GM20431 (cell line): ENCODE measurements at regions not wholly inside any gene's neighbourhood (a gene's known extent, or its start where the extent isn't known, plus 50 kb on each side); places are given as distances from the start of the nearest gene placed in this dataset.

ENCODE experiments used
- in situ Hi-C: fragments of 300-500 bp; cut with MseI, MboI; formaldehyde crosslinking; loops from one replicate; pipeline ENCODE4 v1.15.0; 2020; ENCODE audit warnings: low sequenced_read_pairs; ENCODE audit not compliant: unreplicated experiment

DNA sequence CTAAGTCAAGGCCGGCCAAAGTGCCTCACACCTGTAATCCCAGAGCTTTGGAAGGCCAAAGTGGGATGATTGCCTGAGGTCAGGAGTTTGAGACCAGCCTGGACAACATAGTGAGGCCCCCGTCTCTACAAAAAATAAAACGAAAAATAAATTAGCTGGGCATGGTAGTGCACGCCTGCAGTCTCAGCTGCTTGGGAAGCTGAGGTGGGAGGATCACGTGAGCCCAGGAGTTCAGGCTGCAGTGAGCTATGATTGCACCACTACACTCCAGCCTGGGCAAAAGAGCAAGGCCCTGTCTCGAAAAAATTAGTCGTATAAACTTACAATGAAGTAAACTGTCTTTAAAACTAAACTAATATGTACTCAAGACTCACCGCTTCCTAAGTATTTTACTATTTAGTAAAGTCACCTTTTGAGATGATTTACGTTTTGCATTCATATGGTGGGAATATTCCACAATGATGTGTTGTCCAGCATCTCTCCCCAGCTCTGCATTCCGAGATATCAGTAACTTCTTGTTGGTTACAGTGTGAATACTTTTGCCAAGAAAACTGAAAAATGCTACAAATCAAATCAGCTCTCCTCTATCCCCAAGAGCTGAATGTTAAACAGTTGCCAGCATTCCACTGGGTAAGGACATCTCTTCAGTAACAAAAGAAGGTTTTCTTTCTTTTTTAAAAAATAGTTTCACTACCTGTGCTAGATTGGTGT is 84.9 kb upstream of the C21orf91 start:
- in situ Hi-C loops, result no loop called here

DNA sequence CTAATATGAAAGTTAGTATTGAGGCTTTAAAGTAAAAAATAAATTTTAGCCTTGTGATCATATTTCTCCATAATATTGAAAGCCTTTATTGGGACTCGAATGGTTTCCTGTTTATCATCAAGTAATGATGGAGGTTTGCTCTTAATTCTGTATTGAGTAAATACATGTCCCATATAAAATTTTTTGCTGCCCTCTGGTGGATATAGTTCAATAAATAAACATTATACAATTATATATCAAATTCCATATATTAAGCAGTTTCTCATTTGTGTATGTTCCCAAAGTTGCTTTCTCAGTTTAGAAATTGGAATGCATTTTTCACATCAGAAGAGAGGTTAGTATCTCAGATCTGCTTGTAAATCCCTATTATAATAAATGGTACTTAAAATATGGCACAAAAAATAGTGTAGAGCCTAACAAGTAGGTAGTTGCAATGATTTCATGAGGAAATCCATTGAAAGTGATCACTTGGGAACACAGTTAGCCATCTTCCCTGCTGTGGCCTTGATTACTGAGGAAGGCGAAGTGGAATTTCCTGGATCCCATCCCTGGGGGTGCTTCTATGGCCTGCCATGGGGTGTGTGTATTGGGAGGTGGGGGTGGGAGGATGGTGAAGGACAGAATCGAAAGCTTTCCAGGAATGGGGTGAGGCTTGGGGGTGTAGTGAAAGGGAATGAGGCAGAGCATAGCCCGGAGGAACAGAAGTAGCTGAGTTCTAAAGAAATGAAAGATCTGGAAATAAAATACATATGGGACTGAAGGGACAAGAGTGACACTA is 84.1 kb upstream of the C21orf91 start:
- in situ Hi-C loops, result no loop called here

DNA sequence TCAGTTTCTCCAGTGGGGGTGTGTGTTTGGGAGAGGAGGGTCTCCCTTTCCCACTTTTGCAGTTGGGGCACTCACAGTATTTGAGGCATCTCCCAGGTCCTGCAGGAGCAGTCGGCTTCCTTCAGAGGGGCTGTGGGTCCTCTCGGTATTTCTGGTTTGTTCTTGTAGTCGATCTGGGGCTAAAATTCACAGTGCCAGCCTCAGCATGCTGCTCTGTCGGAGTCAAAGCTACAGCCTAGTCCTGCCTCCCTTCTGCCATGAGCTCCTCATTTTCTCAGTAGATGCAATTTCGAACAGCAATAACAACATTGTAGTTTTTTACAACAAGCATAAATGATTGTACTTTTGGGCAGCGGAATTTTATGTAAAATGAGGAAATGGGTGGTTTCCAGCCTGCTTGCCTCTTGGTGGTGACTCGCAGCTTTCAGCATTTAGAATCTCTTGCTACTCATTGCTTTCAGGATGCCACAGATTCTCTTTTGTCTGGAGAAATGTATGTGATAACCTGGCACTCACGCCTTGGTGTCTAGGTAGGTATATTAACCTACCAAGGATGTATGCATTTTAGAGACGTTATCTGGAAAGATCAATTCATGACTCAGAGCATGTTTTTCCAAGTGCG is 82.4 kb upstream of the C21orf91 start:
- in situ Hi-C loops, result no loop called here

DNA sequence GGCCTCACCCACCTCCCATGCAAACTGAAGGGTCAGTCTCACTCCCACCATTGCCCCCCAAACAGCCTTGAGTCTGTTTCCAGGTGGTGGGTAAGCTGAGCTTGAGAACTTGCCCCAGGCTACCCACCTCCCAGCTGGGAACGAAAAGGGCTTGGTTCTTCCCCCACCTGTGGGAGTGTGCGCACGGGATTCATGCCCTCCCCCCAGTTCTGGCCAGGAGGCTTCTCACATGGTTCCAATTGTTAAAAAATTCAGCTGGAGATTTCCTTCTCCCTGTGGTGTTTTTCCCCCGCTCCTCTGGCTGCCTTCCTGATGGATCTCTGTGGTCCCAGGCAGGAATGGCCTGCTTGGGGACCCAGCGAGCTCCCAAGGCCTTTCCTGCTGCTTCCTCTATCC is 81.8 kb upstream of the C21orf91 start:
- in situ Hi-C loops, result no loop called here

DNA sequence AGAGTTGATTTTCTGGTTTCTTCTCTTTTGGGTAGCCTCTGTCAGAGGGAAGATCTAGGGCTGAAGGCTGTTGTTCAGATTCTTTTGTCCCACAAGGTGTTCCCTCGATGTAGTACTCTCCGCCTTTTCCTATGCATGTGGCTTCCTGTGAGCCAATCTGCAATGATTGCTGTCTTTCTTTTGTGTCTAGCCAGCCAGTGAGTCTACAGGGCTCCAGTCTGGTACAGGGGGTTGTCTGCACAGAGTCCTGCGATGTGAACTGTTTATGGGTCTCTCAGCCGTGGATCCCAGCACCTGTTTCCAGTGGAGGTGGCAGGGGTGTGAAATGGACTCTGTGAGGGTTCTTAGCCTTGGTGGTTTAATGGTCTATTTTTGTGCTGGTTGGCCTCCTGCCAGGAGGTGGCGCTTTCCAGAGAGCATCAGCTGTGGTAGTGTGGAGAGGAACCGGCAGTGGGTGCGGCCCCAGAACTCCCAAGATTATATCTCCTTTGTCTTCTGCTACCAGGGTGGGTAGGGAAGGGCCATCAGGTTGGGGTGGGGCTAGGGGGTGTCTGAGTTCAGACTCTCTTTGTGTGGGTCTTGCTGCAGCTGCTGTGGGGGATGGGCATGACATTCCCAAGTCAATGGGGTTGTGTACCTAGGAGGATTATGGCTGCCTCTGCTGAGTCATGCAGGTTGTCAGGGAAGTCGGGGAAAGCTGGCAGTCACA is 81.3 kb upstream of the C21orf91 start:
- in situ Hi-C loops, result no loop called here

DNA sequence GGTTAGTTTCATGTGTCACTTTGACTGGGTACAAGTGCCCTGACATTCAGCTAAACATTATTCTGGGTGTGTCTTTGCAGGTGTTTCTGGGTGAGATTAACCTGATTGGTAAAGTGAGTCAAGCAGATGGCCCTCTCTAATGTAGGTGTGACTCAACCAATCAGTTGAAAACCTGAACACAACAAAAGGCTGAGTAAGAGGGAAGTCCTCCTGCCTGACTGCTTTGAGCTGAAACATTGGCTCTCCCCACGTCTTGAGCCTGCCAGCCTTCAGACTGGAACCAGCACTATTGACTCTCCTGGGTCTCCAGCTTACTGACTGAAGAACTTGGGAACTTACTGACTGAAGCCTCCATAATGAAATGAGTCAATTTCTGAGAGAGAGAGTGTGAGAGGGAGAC is 70.0 kb upstream of the C21orf91 start:
- in situ Hi-C loops, result no loop called here

DNA sequence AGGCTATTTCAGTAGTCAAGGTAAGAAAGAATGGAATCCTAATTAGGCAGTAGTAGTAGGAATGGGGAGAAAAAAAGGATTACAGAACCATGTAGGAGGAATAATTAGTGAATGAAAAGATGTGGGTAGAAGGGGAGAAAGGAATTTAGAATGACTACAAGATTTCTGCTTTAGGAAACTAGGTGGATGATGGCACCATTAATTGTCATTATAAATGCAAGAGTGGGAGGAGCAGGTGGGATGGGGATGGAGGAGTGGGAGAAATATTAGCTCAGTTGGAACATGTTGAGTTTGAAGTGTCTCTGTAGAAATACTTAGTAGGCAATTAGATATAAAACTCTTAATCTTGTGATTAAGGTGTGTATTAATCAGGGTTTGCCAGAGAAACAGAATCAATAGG is 50.0 kb upstream of the C21orf91 start:
- in situ Hi-C loops, result no loop called here
